Lung microvascular endothelial cell (primary cell): ENCODE measurements at regions not wholly inside any gene's neighbourhood (a gene's known extent, or its start where the extent isn't known, plus 50 kb on each side); places are given as distances from the start of the nearest gene placed in this dataset.
A peak's percentile ranks its signal among the peaks of the same experiment; 100 is the strongest.

Experiments
- DNase-seq, 2 donors: peaks; one replicate each; pipeline versions ENCODE4 v3.0.0 to v3.0.0-alpha.2; 2010; ENCODE audit warnings: low read depth in 2 of 2

- DNase-seq, result no peak
These were observed 709.1 kb downstream of the CDH11 start for GRCh38 chr16:64412578-64413280.

DNA sequence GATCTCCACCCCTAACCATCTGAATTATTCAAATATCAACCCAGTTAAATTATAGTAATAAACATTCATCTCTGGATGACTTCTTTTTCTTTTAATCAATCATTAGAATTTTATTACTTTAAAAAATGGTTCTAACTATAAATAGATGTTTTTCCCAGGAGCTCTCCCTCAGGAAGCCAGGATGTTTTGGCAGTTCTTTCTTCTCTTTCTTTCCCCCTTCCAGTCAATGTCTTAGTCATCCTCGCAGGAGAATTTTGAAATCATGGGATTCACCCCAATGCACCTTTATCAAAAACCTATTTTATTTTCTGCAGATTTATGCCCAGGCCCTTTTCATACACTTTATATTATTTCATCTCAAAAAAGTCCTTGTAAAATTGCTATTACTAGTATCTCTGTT, 711.6 kb downstream of the CDH11 start:
- no peak for DNase-seq

GRCh38 chr16:64409783-64410210, 712.1 kb downstream of the CDH11 start:
- no peak for DNase-seq

- DNase-seq, result no peak
These were observed 713.2 kb downstream of the CDH11 start for GRCh38 chr16:64408699-64409098.

- no peak for DNase-seq
These were observed 715.1 kb downstream of the CDH11 start for GRCh38 chr16:64406770-64407181.

DNA sequence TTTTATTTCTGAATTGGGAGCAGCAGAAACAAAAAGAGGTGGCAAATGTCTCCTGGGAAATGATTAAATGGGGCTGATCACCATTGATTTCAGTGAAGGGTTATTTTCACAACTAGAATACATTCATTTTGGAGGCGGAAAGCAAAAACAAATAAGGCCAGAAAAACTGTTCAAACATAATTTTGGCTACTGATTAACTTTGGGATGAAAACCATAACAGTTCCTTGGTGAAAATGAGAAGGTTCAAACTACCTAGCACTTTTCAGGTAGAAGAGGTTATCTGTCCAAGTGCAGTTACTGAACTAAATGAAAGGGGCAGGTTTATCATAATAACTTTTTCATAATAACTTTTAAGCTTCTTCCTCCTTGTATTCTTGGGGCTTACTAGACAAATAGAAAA, 718.5 kb downstream of the CDH11 start:
- no peak for DNase-seq

DNA sequence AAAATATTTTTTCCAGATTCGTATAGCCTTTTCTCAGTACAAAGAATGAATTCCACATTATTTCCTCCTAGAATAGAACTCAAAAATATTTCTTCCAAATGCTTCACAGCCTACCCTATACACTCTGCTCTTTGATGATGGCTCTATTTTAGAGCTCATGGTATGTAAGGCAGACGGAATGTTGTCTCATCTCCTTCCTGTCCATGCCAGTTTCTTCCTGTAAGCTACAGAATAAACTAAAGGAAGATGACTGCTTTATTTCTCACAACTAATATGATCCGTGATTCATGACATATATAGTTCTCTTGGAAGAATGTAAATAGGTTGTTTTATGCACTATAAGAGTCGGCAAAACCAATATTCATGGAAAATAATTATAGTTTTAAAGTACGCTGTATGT, 723.1 kb downstream of the CDH11 start:
- peak; percentile 12 to 16 for DNase-seq

DNA sequence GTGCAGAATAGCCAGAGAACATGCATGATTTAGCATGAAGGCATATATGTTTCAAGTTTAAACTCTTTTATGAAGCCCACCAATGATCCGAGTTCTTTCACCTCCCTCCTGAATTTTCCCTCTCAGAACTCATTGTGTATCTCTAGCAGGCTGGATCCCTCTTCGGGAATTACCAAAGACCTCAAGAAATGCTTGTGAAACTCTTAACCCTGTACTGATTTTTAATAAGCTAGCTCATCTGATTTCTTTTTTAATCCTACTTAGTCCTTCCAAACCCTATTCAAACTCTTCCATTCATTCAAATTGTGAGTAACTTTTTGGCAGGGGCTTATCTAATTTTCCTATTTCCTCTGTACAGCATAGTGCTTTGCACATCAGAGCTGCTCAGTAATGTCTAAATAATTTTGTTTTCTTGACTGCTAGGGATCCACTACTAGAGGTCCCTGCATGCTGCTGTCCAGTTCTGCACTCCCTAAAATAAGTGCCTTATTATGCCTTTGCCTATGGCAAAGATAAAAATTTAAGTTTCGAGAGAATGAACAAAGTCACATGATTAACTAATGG, 723.8 kb downstream of the CDH11 start:
- peak in 1 of 2 donors; percentile 73 for DNase-seq

DNA sequence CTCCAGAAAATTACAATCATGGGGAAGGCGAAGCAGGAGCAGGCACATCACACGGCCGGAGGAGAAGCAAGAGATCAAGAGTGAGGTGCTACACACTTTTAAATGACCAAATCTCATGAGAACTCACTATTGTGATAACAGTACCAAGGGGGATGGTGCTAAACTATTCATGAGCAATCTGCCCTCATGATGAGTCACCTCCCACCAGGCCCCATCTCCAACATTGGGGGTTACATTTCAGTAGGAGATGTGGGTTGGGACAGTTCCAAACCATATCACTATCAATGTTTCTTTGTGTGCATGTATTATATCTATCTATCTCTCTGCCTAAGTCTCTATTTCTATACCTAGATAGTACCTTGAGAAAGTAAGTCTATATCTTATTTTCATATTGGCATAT, 724.8 kb downstream of the CDH11 start:
- no peak for DNase-seq

DNA sequence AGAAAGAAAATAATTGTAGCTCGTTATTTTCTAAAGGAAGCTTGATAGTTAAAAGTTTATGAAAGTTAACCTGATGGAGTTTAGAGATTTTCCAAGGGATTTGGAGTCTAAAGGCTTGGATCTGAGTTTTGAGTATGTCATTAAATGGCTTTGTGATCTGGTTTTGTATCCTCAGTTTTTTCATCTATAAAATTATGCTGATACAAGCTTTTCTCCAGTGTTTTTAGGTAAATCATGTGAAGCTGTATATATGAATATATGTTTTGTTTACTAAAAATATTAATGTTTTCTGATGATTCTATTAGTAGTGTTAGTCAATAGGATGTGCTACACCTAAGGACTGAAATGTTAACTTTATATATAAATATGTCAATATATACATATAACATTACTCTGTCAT, 727.8 kb downstream of the CDH11 start:
- no peak for DNase-seq

- no peak for DNase-seq
These were observed 729.4 kb downstream of the CDH11 start for GRCh38 chr16:64392456-64392855.

DNA sequence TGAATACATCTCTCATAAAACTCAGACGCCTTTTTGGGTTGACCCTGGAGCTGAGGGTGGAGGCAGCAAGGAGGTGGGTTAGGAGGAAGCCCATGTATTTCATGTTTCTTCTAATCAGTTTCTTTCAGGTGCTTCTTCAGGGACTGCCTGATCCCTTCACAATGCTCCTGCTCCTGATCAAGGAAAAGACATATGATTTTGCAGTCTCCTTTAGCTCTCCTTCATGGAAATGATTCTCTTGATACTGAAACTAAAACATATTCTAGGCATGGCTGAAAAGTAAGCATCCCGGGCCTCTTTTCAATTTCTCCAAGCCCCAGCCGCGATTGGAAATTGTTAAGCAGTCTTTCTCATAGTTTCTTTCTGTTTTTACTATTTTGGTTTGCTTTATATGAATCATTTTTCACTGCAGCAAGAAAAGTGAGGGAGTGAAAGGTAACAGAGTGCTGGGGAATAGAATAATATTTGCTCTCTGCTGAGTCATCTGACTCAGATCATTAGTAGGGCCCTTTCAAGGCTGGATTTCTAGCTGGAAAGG, 730.7 kb downstream of the CDH11 start:
- DNase-seq, result peak in 1 of 2 donors; percentile 17

GRCh38 chr16:64390102-64390501, 731.8 kb downstream of the CDH11 start:
- no peak for DNase-seq

GRCh38 chr16:64384636-64385035, 737.2 kb downstream of the CDH11 start:
- peak in 1 of 2 donors; percentile 32 for DNase-seq

DNA sequence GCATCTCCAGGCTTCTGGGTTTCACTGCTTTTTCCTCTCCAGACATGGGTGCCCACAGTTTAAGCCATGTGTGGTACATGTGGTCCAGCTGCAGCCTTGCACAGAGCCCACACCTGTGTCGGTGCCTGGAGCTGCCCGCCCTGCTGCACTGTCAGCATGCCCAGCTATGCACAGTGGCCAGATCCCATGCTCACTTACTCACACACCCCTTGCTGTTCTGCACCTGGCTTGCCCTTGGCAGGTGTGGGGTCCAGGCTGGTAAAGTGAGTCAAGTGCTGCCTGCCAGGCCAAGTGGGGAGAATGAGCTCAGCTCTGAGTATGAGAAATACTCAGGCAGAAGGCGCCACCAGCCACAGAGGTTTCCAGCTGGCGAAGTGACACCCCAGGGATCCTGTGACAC, 739.9 kb downstream of the CDH11 start:
- no peak for DNase-seq

DNA sequence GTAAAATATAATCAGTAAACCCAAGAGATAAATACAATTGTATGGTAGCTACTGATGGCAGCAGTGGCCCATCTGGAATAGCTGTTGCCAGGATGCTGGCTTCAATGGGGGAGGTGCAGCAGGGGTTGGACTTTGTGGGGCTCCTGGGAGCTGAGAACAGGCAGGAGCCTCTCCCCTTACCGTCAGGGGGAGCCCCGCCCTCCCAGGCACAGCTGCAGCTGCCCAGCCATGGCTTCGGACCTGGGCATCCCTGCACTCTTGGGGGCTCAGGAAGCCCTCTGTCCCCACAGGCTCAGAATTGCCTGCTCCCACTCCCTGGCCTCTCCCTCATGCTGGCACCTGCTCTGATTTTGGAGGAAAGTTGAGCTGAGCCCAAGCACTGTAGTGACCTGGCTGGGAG, 741.1 kb downstream of the CDH11 start:
- DNase-seq, result no peak

GRCh38 chr16:64375391-64375980, 746.4 kb downstream of the CDH11 start:
- DNase-seq, result no peak

DNA sequence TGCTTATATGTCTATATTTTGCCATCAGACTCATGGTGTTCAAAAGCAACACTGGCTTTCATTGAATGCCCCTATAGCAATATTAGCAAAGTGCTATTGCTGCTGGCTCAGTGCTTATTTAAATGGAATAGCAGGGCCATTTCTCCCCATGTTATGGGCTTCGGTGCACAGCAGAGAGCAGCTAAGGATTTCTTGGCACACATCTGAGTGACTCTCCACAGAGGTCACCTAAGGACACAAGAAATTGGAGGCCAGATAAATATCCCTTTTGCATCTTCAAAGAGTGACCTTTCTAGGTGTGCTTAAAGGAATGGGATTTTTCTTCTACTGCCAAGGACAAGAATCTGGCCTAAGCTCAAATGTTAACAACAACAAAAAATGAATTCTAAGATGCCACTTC, 751.8 kb downstream of the CDH11 start:
- no peak for DNase-seq

DNA sequence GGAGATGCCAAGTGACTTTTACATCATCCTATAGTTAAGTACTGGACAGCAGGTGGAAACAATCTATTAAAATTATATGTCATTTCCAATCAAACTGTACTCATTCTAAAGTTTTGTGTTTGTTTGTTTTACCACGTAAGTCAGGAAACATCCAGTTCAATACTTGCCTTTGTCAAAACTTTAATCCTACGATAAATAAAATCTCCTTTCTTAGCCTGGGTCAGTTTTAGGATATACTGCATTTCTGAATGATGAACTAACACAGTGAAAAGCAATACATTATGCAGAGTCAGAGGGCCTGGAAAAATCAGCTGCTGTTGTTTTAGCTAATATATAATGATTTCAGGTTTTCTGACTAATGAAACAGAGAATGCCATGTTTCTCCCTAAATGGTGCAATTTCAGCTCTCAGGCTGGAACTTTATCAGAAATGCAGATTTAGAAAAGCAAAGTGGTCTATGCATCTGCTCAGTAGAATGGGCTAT, 756.4 kb downstream of the CDH11 start:
- no peak for DNase-seq

DNA sequence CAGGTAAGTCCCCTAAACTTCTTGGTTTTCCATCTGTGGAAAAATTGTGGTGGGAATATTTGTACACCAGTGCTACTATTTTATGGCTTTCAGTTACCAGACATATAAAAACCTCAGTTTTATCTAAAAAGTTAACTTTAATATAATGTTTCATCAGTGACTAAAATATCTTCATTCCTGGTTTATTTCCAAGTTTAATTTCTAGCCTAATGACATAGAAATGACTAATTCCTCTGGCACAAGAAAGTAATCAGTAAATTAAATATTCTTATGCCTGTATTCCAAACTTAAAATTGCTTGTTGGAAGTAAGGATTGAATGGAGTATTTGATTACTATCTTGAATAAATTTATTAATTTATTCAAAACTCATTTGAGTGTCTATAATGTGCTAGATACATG, 757.0 kb downstream of the CDH11 start:
- no peak for DNase-seq

GRCh38 chr16:64364416-64364815, 757.4 kb downstream of the CDH11 start:
- no peak for DNase-seq

- DNase-seq, result no peak
These were observed 757.8 kb downstream of the CDH11 start for GRCh38 chr16:64364016-64364415.

DNA sequence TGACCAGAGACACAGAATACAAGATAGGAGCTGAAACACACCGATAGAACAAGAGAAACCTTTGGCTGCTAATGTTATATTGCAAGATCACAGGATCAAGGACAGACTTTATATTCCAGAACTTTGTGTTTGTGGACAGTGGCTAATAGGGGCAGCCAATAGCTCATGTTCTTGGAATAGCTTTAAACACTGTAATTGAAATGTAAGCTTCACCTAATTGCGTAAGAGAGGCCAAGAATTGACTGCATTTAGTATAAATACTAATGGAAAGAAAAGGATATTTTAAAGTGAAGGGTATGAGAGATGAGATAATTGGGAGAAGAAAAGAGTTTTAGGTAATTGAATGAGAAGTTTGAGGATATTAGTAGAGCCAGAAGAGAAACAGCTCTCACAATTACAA, 758.8 kb downstream of the CDH11 start:
- no peak for DNase-seq
